Tibial nerve (tissue), 4 donors: ENCODE measurements at regions not wholly inside any gene's neighbourhood (a gene's known extent, or its start where the extent isn't known, plus 50 kb on each side); places are given as distances from the start of the nearest gene placed in this dataset.
"Not testable (repeated sequence)": the region's sequence is repeated elsewhere in the genome, so short reads cannot be mapped to it uniquely, and the experiment has no call there.

Experiments
- EP300 ChIP-seq, 2 donors: sonication (generic); formaldehyde crosslinking; IDR thresholded peaks; one replicate each; pipeline ENCODE4 v1.6.1; 2017; ENCODE audit warnings: antibody characterized with exemption in 2 of 2, mild to moderate bottlenecking in 1 of 2
- POLR2A ChIP-seq, 2 donors: fragments of 450-650 bp; IDR thresholded peaks; one replicate each; pipeline ENCODE4 v1.6.1; 2017; ENCODE audit warnings: antibody characterized with exemption in 2 of 2, mild to moderate bottlenecking in 2 of 2, moderate library complexity in 2 of 2
- TF ChIP-seq, protein P1 (sequence below), 5 experiments: fragments of 200-600 bp in 3 of 5; fragments of 450-650 bp in 2 of 5; sonication (generic) in 3 of 5; IDR thresholded peaks; one replicate each; pipeline ENCODE4 v1.5.1; 2016 to 2019; ENCODE audit warnings: antibody characterized with exemption in 5 of 5, mild to moderate bottlenecking in 3 of 5, moderate library complexity in 2 of 5

DNA sequence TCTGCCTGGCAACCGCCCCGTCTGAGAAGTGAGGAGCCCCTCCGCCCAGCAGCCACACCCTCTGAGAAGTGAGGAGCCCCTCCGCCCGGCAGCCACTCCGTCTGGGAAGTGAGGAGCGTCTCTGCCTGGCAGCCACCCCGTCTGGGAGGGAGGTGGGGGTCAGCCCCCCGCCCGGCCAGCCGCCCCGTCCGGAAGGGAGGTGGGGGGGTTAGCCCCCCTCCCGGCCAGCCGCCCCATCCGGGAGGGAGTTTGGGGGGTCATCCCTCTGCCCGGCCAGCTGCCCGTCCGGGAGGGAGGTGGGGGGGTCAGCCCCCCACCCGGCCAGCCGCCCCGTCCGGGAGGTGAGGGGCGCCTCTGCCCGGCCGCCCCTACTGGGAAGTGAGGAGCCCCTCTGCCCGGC lies 269.0 kb downstream of the FAM72C start:
- TF ChIP-seq, protein P1, sequence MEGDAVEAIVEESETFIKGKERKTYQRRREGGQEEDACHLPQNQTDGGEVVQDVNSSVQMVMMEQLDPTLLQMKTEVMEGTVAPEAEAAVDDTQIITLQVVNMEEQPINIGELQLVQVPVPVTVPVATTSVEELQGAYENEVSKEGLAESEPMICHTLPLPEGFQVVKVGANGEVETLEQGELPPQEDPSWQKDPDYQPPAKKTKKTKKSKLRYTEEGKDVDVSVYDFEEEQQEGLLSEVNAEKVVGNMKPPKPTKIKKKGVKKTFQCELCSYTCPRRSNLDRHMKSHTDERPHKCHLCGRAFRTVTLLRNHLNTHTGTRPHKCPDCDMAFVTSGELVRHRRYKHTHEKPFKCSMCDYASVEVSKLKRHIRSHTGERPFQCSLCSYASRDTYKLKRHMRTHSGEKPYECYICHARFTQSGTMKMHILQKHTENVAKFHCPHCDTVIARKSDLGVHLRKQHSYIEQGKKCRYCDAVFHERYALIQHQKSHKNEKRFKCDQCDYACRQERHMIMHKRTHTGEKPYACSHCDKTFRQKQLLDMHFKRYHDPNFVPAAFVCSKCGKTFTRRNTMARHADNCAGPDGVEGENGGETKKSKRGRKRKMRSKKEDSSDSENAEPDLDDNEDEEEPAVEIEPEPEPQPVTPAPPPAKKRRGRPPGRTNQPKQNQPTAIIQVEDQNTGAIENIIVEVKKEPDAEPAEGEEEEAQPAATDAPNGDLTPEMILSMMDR (IDR thresholded peaks at IDR 0.05) = not testable (repeated sequence)
- TF ChIP-seq EP300, POLR2A (IDR thresholded peaks at IDR 0.05): not testable (repeated sequence)
